ENCODE measurements at regions not wholly inside any gene's neighbourhood (a gene's known extent, or its start where the extent isn't known, plus 50 kb on each side); places are given as distances from the start of the nearest gene placed in this dataset.
"Not testable (repeated sequence)": the region's sequence is repeated elsewhere in the genome, so short reads cannot be mapped to it uniquely, and the experiment has no call there.

DNA sequence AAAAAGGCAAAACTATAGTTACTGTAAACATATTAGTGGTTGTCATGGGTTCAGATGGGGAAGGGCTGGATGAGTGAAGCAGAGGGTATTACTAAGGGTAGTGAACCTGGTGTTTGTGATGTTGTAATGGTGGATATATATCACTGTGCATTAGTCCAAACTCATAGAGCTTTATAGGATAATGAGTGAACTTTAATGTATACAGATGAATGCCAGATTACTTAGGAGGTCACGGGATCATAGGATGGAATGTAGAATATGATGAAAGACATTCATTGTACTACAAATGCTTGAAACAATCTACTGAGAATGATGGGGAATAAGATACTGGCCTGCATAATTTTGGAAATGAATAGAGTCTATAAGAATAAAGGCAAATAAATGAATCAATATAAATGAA, 226.7 kb upstream of the ZNF804A start:
- no peak for DNase-seq

GRCh38 chr2:184372484-184372883, 225.8 kb upstream of the ZNF804A start:
- no peak for DNase-seq

GRCh38 chr2:184394642-184395041, 203.7 kb upstream of the ZNF804A start:
- no peak for DNase-seq

- no peak for DNase-seq
Observed at GRCh38 chr2:184402381-184402780, 195.9 kb upstream of the ZNF804A start.

GRCh38 chr2:184407041-184407630, 191.2 kb upstream of the ZNF804A start:
- not testable (repeated sequence) for DNase-seq

- DNase-seq: no peak
Observed at GRCh38 chr2:184410160-184410559, 188.2 kb upstream of the ZNF804A start.

GRCh38 chr2:184413221-184413620, 185.1 kb upstream of the ZNF804A start:
- no peak for DNase-seq

GRCh38 chr2:184413671-184414229, 184.6 kb upstream of the ZNF804A start:
- no peak for DNase-seq

DNA sequence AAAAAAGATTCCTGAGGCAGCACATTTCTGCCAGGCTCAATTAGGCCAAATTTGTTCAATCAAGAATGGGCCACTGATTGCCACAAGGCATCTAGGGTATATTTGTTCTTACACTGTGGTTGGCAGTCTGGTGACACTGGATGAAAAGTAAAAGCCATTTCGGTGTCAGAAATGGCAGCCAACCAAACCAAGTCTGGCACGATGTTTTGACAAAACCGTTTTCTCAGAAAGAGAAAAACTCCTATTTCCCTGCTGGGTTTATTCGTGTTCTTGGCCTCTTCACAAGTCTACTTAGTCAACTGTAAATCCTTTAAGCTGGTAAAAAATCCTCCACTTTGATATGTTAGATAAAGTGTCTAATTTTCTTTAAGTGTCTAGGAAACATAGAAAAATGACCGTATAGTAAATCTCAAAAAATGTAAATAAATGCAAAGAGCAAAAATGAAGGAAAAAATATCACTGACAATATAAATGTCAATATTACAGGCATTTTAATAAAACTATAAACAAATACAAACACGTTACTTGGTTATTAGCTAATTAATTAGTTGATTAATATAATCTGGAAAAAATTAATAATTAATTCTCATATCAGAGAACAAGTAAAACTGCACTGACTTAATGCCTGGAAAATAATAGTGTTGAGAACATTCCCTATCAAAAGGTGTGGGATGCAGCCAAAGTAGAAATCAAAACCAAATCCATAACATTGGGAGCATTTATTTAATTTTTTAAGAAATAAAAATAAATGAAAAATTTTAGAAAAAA, 182.0 kb upstream of the ZNF804A start:
- no peak for DNase-seq

DNA sequence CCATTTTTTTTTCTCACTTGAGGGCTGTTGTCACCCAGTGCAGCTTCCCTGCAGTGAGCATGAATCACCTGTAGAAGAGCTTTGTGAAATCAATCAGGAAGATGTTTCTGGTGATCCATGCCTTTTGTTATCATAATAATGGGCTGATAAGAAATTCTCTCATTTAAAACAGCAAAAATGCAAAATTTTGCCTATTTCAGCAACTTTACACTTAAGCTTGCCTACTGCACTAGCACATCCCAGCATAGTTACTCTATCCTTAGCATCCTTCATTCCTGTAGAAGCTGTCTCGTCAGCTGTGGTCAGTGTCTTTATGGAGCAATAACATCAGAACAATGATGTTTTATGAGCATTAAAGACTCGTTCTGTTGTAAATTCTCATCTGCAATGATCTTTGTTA, 178.6 kb upstream of the ZNF804A start:
- no peak for DNase-seq

GRCh38 chr2:184421456-184421855, 176.9 kb upstream of the ZNF804A start:
- DNase-seq: not testable (repeated sequence)

- DNase-seq: no peak
Observed at GRCh38 chr2:184425083-184425482, 173.2 kb upstream of the ZNF804A start.

DNA sequence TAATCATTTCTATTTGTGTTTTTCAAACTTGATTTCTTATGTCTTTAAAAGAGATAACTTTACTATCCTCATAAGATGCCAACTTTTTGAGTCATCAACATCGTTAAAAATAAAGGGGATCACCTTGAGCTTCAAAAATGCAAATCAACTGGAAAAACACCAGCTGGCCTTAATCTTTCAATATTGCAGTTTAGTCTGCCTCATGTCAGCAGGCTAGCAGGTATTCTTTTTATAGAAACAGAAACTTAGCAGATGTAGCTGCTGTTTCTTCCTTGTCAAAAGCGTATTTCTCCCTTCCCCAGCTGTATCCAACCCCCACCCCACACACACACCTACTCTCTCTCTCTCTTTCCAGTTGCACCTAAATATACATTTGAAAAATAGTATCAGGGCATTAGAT, 154.1 kb upstream of the ZNF804A start:
- DNase-seq: no peak

DNA sequence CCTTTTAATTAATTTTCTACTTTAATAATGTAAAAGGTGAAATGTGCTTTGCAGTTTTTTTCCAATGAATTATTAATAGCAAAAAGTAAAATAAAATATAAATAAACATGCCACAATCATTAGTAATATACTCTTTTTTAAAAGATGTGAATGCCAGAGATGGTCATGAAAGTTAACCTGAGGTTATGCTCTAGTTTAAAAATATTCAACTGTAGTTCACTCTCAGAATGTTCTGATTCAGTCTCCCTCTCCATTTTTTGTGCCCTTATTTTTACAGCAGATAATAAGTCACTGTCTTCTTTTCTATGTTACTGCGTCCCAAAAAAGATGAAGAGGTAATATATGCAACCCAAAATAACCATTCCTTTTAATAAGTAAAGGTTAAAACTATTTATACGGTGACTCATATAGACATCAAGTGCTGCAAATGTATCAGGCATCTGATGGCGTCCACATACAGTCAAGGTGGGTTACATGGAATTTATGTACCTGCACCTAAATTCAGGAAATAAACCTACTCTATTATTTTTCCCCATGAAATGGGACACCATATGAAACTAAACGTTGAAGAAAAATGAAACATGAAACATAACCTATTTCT, 153.6 kb upstream of the ZNF804A start:
- DNase-seq: no peak

GRCh38 chr2:184449760-184450159, 148.6 kb upstream of the ZNF804A start:
- DNase-seq: no peak

DNA sequence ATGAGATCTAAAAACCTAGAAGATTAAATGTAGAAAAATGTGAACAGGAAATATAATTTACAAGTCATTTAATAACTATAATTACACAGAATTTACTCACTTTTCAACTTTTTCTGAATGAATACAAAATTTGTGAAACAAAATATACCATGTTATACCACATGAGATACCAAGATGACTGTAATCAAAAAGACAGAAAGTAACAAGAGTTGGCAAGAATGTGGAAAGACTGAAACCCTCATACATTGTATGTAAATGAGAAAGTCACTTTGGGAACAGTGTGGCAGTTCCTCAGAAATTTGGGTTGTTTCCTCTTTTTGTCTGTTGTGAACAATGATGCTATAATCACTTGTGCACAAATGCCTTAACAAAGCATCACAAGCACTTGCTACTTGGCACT, 145.4 kb upstream of the ZNF804A start:
- DNase-seq: no peak

- no peak for DNase-seq
Observed at GRCh38 chr2:184455624-184456023, 142.7 kb upstream of the ZNF804A start.

GRCh38 chr2:184456693-184457092, 141.6 kb upstream of the ZNF804A start:
- not testable (repeated sequence) for DNase-seq

DNA sequence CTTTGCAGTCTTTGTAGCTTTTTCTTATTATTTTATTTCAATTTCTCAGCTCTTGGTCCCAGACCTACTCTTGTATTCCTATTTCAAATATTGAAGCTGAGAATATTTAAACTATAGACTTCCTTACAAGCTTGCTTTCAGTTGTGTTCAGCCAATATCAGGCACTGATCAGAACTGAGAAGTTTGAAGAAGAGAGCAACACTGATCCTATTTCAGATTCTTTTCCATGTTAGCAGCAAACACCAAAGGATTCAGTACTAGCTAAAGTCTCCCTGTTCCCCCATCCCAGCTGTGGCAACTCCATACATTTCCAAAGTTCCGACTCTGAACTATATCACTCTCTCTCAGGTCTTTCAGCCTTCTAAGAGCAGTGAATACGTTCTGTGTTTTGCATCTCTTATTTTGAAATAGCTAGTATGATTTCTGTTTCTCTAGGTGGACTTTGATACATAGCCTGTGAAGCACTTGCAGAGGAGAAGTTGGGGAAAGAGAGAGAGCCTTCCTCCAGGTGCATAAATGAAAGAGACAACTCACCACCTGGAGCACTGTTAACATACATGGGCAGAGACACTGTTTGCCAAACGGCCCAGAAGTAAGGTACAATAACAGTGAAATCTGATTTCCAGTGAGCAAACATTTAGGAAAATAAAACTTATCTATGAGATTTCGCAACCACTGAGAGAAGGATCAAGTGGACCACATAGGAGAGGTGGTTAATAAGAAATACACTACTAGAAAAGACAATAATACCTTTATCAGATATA, 135.0 kb upstream of the ZNF804A start:
- DNase-seq: no peak

- DNase-seq: no peak
Observed at GRCh38 chr2:184463866-184464248, 134.5 kb upstream of the ZNF804A start.

DNA sequence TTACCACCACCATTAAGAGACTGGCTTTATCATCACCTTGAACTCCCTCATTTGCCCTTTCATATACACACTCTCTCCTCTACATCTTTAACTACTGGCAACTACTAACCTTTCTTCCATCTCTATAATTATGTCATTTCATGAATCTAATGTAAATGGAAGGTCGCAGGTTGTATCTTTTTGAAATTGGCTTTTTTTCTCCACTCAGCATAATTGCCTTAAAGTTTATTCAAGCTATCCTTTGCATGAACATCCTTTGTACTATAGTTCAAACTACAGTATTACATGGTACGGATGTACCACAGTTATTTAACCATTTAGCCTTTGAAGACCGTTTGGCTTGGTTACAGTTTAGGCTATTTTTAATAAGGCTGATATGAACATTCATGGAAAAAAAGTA, 129.5 kb upstream of the ZNF804A start:
- no peak for DNase-seq

GRCh38 chr2:184472481-184472880, 125.8 kb upstream of the ZNF804A start:
- no peak for DNase-seq

DNA sequence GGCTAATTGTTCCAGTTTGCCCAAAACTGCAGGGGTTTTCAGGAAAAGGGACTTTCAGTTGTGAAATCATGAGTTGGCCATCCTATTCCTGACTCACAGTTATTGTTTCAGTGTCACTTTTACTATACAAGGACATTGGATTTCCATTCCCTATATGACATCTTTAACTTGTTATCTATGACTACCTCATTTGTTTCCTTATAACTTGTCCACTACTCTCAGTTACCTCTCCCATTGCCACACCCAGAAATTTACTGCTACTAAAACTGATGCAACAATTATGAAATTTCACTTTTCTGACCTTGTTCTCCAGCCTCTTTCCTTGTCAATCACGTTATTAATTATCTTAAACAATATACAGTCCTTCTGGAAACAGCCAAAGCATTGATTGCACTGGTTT, 116.5 kb upstream of the ZNF804A start:
- no peak for DNase-seq
